ENCODE measurements at regions not wholly inside any gene's neighbourhood (a gene's known extent, or its start where the extent isn't known, plus 50 kb on each side); places are given as distances from the start of the nearest gene placed in this dataset.

DNA sequence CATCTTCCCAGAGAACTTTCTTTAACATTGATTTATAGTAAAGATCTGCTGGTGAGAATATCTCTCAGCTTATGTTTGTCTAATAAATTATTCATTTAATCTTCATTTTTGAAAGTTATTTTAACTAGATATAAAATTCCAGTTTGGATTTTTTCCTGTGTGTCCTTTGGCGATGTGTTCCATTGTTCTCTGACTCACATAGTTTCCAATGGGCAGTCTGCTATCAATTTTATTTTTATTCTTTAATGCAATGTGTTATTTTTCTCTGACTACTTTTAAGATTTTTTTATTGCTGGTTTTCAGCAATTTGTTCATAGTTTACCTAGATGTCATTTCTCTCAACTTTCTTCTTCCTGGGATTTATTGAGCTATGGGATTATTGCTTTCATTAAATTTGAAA, 325.2 kb upstream of the POGK start:
- TF ChIP-seq EZH2phosphoT487 (IDR thresholded peaks at IDR 0.05; ENCODE audit: borderline replicate concordance, low read length), result no peak
- TF ChIP-seq, protein P1, sequence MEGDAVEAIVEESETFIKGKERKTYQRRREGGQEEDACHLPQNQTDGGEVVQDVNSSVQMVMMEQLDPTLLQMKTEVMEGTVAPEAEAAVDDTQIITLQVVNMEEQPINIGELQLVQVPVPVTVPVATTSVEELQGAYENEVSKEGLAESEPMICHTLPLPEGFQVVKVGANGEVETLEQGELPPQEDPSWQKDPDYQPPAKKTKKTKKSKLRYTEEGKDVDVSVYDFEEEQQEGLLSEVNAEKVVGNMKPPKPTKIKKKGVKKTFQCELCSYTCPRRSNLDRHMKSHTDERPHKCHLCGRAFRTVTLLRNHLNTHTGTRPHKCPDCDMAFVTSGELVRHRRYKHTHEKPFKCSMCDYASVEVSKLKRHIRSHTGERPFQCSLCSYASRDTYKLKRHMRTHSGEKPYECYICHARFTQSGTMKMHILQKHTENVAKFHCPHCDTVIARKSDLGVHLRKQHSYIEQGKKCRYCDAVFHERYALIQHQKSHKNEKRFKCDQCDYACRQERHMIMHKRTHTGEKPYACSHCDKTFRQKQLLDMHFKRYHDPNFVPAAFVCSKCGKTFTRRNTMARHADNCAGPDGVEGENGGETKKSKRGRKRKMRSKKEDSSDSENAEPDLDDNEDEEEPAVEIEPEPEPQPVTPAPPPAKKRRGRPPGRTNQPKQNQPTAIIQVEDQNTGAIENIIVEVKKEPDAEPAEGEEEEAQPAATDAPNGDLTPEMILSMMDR (IDR thresholded peaks at IDR 0.05; ENCODE audit: low read depth, low read length, poor library complexity, severe bottlenecking), result no peak
